ENCODE measurements at regions not wholly inside any gene's neighbourhood (a gene's known extent, or its start where the extent isn't known, plus 50 kb on each side); places are given as distances from the start of the nearest gene placed in this dataset.

- WGBS (ENCODE audit: insufficient coverage) = 75% methylated on average over 5 of the region's 6 CpGs
- DNase-seq = no peak
- intact Hi-C loops (cut with micrococcal nuclease) = no loop called here
Observed at GRCh38 chr20:48076747-48077146, 291.5 kb upstream of the SULF2 start.

GRCh38 chr20:48076247-48076646 is 291.0 kb upstream of the SULF2 start:
- WGBS (ENCODE audit: insufficient coverage) = 95% methylated on average over 11 of the region's 11 CpGs
- H3K9me3 ChIP-seq (replicated peaks in 1 of 2; ENCODE audit: control insufficient read depth in 1 of 2, insufficient read depth in 1 of 2, low read length in 2 of 2) = no peaks in the 10 kb centered on the region
- no peaks in the 10 kb centered on the region for H3K27me3 ChIP-seq (ENCODE audit: control insufficient read depth in 2 of 2, insufficient read depth in 2 of 2, low read length in 2 of 2)
- no peaks in the 10 kb centered on the region for H3K36me3 ChIP-seq (replicated peaks in 1 of 2; ENCODE audit: control insufficient read depth in 1 of 2, insufficient read depth in 2 of 2, low read length in 2 of 2)
- H3K4me3 ChIP-seq (replicated peaks in 1 of 3; ENCODE audit: low read depth in 2 of 3, low read length in 3 of 3) = no peak overlapping the region
- Mint-ChIP-seq H3K4me3 (no peak overlapping the region), H3K27me3 (ENCODE audit: low read depth in 3 of 3) (peaks cover 5 to 15% (median 7%) of the 10 kb centered on the region in 3 donors), H3K9me3 (peaks cover 0 to 2% (median 0%) of the 10 kb centered on the region in 7 donors), H3K36me3 (no peaks in the 10 kb centered on the region), H3K4me1 (no peaks in the 10 kb centered on the region), H3K27ac (no peak overlapping the region)
- no peaks in the 10 kb centered on the region for H3K79me2 ChIP-seq (ENCODE audit: insufficient read depth, low read length)
- no peaks in the 10 kb centered on the region for H4K20me1 ChIP-seq (ENCODE audit: insufficient read depth, low read length)
- no peak overlapping the region for H3K4me2 ChIP-seq (replicated peaks; ENCODE audit: extremely low read depth, low read length, poor library complexity, severe bottlenecking)
- H2AFZ ChIP-seq (ENCODE audit: insufficient read depth, low read depth, low read length, poor library complexity, severe bottlenecking) = no peak overlapping the region
- no peaks in the 10 kb centered on the region for H3K4me1 ChIP-seq (ENCODE audit: control insufficient read depth in 1 of 2, insufficient read depth in 2 of 2, low read length in 2 of 2)
- no peak for TF ChIP-seq CTCF (IDR thresholded peaks at IDR 0.05)
- no peak overlapping the region for H3K9ac ChIP-seq (ENCODE audit: insufficient read depth, low read length, poor library complexity, severe bottlenecking)
- H3K27ac ChIP-seq (ENCODE audit: low read depth in 1 of 2, low read length in 2 of 2) = no peak overlapping the region
- intact Hi-C loops (cut with micrococcal nuclease) = no loop called here
- no peak for DNase-seq

More at GRCh38 chr20:48076747-48077146, 291.5 kb upstream of the SULF2 start:
- Histone ChIP-seq H2AFZ (ENCODE audit: insufficient read depth, low read depth, low read length, poor library complexity, severe bottlenecking) (no peak overlapping the region), H3K4me1 (ENCODE audit: control insufficient read depth in 1 of 2, insufficient read depth in 2 of 2, low read length in 2 of 2) (no peaks in the 10 kb centered on the region), H3K9ac (ENCODE audit: insufficient read depth, low read length, poor library complexity, severe bottlenecking) (no peak overlapping the region), H3K27me3 (ENCODE audit: control insufficient read depth in 2 of 2, insufficient read depth in 2 of 2, low read length in 2 of 2) (peaks cover 0 to 2% of the 10 kb centered on the region in 2 donors), H3K9me3 (replicated peaks in 1 of 2; ENCODE audit: control insufficient read depth in 1 of 2, insufficient read depth in 1 of 2, low read length in 2 of 2) (no peaks in the 10 kb centered on the region), H3K4me2 (replicated peaks; ENCODE audit: extremely low read depth, low read length, poor library complexity, severe bottlenecking) (no peak overlapping the region), H4K20me1 (ENCODE audit: insufficient read depth, low read length) (no peaks in the 10 kb centered on the region), H3K79me2 (ENCODE audit: insufficient read depth, low read length) (no peaks in the 10 kb centered on the region), H3K4me3 (replicated peaks in 1 of 3; ENCODE audit: low read depth in 2 of 3, low read length in 3 of 3) (no peak overlapping the region), H3K36me3 (replicated peaks in 1 of 2; ENCODE audit: control insufficient read depth in 1 of 2, insufficient read depth in 2 of 2, low read length in 2 of 2) (no peaks in the 10 kb centered on the region), H3K27ac (ENCODE audit: low read depth in 1 of 2, low read length in 2 of 2) (no peak overlapping the region)
- no peak overlapping the region for H3K27ac Mint-ChIP-seq
- H3K9me3 Mint-ChIP-seq = peaks cover 0 to 4% (median 0%) of the 10 kb centered on the region in 7 donors
- H3K36me3 Mint-ChIP-seq = no peaks in the 10 kb centered on the region
- peaks cover 5 to 12% (median 7%) of the 10 kb centered on the region in 3 donors for H3K27me3 Mint-ChIP-seq (ENCODE audit: low read depth in 3 of 3)
- TF ChIP-seq CTCF (IDR thresholded peaks at IDR 0.05) = no peak
- no peak overlapping the region for H3K4me3 Mint-ChIP-seq
- no peaks in the 10 kb centered on the region for H3K4me1 Mint-ChIP-seq

Data from CD14-positive monocyte (primary cell).